HG03432 (cell line): ENCODE measurements at regions not wholly inside any gene's neighbourhood (a gene's known extent, or its start where the extent isn't known, plus 50 kb on each side); places are given as distances from the start of the nearest gene placed in this dataset.
A peak's percentile ranks its signal among the peaks of the same experiment; 100 is the strongest.

Experiments
- ATAC-seq: cut with Tn5 transposase; IDR thresholded peaks from one replicate; pipeline ENCODE4 v1.9.1; 2021; ENCODE audit warnings: mild to moderate bottlenecking, moderate library complexity; ENCODE audit not compliant: unreplicated experiment

DNA sequence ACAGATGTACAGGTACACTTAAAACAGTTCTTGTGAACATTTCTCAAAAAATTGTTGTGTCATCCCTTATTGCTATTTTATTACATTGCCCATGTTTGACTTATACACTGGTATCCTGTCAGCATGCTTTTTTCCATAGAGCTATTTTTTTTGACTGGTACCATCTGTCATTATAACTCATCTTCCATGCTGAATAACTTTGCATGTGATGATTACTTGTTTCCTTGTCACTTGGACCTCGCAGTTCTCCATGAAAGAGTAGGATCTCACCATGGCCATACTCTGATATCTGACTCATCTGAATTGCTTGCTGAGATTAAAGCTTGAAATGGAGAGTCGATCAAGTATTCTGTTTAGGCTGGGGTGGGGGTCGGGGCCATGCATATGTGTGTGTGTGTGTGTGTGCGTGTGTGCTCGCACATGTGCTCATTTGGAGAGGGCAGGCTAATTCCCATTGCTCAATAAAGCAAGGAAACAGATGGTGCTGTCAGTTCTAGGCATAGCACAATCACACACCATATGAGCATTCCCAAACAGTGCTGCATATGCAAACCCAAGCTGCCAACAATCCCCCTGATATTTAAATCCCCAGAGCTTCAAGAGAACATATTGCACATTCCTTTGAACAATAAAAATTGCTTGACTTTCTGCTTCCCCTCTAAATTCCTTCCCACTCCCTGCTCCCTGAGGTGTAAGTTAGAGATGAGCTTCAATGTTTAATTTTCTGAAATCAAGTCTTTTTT, 62.9 kb downstream of the NHLRC3 start:
- ATAC-seq = no peak

DNA sequence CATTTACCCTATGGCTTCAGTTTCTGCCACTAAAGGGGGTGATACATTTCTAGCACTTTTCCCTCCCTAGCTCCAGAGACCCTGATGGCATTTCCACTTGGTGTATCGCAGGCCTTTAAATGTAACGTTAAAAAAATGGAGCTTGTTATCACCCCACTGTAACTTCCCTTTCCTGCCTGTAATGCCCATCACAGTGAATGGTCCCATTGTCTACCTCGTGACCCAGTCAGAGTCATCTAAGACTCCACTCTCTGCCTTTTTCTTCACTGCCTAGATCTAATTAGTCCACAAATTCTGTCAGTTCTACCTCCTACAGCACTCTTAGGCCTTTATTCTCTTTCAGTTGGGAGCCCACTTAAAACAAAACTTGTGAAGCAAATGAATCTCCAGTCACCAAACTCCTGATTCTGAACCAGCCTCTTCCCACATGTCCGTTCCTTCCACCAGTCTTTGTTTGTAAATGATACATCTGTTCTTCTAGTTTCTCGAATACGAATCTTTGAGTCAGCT, 64.8 kb downstream of the NHLRC3 start:
- ATAC-seq = no peak

- no peak for ATAC-seq
Measured at GRCh38 chr13:39105110-39105509, 66.9 kb downstream of the NHLRC3 start.

GRCh38 chr13:39106216-39107005, 68.2 kb downstream of the NHLRC3 start:
- no peak for ATAC-seq

DNA sequence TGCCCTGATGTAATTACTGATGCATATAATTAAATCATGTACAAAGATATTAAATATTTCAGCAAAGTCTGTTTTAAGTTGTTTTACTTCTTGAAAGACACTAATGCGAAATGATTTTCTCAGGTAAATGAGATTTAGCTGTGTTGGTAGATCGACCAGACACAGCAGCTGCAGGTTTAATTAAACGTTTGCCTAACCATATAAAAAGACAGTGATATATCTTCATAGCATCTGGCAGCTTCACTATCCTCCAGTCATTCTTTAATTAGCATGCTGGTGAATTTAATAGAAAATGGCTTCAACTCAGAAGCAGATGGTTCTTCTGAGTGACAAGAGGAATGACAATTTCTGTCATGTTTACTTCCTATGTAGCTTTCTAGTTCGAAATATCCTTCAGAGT, 69.3 kb downstream of the NHLRC3 start:
- ATAC-seq = no peak

GRCh38 chr13:39108783-39109182, 70.5 kb downstream of the NHLRC3 start:
- ATAC-seq = no peak

GRCh38 chr13:39110518-39111097, 72.4 kb downstream of the NHLRC3 start:
- no peak for ATAC-seq

DNA sequence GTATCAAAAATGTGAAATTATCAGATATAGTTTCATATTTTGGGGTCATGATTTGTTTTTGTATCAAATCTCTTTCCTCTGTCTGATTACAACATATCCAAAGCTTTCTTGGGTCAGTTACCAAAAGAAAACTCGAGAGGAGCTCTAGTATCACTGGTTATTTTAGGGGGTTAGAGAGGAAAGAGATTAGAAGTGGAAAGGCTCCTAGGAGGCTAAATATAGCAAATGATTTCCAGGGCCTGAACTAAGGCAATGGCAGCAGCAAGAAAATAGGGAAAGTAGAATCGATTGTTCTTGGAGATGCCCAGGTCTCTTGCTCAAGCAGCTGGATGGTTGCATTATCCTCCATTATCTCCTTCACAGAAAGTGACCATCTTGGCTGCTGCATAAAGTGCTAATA, 72.9 kb downstream of the NHLRC3 start:
- no peak for ATAC-seq

DNA sequence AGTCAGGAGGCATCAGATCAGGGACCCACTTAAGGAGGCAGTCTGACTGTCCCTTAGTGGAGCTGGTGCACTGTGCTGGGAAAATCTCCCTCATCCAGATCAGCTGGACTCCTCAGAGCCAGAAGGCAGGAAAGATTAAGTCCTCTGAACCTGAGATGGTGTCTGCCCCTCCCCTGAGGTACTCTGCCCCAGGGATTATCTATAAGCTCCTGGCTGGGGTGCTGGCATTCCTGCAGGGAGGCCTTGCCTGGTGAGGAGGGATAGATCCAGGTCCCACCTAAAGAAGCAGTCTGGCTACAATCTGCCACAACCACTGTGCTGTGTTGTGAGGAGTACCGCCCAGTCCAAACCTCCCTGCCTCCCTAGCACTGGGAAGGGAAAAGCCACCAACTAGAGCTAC, 81.2 kb downstream of the NHLRC3 start:
- no peak for ATAC-seq

- no peak for ATAC-seq
Measured at GRCh38 chr13:39123578-39123977, 85.3 kb downstream of the NHLRC3 start.

GRCh38 chr13:39129213-39129612, 91.0 kb downstream of the NHLRC3 start:
- no peak for ATAC-seq

DNA sequence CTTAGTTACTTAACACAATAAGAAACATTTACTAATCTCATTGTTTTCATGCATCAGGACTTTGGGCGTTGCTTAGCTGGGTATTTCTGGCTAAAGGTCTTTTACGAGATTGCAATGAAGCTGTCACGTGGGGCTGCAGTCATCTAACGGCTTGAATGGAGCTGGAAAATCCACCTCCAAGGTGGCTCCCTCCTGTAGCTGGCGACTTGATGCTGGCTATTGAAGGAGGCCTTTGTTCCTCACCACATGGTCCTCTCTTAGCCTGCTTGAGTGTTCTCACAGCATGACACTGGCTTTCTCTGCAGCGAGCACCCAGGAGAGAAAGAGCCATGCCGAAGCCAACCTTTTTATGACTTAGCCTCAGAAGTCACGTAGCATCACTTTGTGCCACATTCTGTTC, 92.0 kb downstream of the NHLRC3 start:
- ATAC-seq = no peak

DNA sequence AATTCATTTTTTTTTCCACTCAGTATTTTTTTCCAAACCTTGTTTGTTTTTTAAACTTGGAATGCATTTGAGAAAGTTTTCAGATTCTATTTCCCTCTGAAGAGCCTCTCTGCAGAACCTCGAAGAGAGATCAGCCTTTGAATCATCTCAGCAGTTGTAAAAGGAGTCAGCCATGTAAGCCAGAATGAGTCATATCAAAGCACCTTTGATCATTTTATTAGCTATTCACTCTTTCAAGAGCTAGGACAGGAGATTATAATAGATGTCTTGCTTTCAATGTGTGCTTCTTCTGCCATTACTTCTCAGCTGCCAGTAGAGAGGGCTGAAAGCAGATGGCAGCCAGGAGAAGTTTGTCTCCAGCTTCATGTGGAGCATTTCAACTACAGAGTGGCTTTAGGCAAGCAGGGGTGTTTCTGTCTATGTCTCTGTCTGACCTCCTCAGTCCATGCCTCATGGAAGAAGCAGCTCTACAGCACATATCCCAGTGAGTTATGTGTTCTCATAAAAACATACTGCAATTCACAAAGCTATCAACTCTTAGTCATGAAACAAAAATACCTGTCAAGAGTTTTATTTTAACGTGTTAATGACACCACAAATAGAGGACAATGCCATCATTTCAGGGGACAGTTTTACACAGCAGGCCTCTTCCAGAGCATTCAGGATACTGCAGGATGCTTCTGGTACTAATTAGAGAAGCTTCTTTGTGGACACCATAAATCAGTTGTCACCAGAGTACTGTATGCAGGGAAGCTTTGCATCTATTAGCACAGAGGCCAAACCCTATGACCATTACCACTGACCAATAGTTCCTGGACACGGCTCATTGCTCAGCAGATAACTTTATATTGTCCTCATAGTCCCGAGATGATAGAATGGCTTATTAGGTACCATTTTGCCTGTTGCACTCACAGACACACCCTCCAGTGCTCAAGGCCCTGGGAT, 94.3 kb downstream of the NHLRC3 start:
- ATAC-seq = no peak

GRCh38 chr13:39133781-39134180, 95.5 kb downstream of the NHLRC3 start:
- no peak for ATAC-seq

DNA sequence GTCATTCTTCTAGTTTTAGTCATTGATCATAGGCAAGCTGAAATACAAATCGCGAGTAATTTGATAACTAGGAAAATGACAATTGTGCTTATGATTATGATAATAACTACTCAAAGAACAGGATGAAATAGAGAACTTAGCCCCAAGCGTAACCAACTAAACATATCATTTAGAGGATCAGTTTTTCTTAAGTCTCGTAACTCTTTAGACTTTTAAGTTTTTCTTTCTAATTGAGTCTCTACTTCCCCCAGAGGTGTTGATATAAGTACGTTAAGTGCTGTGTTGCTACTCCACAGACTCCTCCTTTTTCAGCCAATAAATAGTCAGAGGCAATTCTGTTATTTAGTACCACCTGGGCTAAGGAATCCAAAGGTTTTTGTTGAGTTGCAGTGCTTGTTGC, 96.3 kb downstream of the NHLRC3 start:
- ATAC-seq = no peak

GRCh38 chr13:39144391-39144790, 106.1 kb downstream of the NHLRC3 start:
- no peak for ATAC-seq

- ATAC-seq = peak; percentile 56
Measured at GRCh38 chr13:39144941-39145533, 106.8 kb downstream of the NHLRC3 start.

DNA sequence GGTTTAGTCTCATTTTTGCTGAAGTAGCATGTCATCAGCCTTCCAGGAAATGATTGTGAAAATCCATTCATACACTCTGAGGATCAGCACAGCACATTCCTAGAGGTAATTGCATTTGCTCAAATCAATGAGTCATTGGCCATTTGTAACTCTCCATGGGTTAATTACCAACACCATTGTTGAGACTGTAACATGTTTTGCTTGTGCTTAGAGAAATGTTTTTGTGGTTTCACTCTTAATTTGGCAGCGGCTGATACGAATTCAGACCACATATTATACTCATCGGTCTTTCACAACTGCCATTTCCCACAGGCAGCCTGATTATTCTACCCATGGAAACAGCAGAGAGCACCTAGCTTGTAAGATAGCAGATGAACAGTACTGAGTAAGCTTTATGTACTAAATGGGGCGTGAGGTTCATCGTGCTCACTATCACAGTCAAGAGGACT, 110.3 kb downstream of the NHLRC3 start:
- ATAC-seq = no peak

DNA sequence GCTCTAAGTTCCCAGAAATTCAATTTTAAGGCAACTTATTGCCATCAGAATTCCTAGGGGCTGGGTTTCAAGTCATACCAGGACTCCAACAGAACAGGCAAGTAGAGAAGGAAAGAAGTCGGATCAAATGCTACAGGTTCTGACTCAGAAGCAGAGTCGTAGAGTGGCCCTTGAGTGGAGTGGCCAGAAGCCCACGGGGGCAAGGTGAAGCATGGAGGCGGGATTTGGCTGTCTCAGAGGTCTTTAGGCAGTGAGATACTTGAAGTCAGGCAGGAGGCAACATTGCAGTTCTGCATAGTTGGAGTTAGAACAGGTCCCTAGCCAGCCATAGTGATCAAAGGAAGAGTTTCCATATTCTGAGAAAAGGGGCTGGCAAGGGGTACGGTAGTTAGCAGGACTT, 111.6 kb downstream of the NHLRC3 start:
- ATAC-seq = no peak

DNA sequence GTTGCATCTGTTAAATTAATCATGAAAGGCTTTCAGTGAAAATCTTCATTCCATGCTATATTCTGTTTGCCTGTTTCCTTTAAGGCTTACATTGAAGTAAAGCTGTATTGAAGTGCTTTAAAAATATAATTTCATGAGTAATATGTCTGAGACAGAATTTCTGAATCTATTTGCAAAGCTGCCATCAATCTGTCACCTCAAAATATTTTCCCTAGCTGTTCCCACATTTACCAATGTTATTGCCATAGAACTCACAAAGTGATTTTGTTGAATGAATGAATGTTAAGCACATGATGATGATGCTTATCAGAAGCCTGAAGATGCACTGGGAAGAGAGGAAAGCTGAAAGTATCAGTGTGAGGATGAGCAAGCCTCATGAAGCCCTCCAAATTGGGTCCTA, 115.8 kb downstream of the NHLRC3 start:
- ATAC-seq = no peak
